Stomach (tissue), 4 donors: ENCODE measurements at regions not wholly inside any gene's neighbourhood (a gene's known extent, or its start where the extent isn't known, plus 50 kb on each side); places are given as distances from the start of the nearest gene placed in this dataset.

Source experiments
- CTCF ChIP-seq, 7 experiments: fragments of 450-650 bp in 4 of 7; fragments of 200-600 bp in 3 of 7; sonication (generic) in 3 of 7; IDR thresholded peaks; one replicate each; pipeline ENCODE4 v1.5.1; 2016 to 2019; ENCODE audit warnings: antibody characterized with exemption in 7 of 7, control low read depth in 2 of 7, mild to moderate bottlenecking in 1 of 7
- POLR2A ChIP-seq, 4 donors: fragments of 450-650 bp; IDR thresholded peaks; one replicate each; pipeline ENCODE4 v1.6.1; 2016; ENCODE audit warnings: antibody characterized with exemption in 4 of 4, control low read depth in 2 of 4, mild to moderate bottlenecking in 1 of 4, moderate library complexity in 1 of 4
- POLR2AphosphoS5 ChIP-seq, 3 donors: sonication (generic); formaldehyde crosslinking; IDR thresholded peaks; one replicate each; pipeline ENCODE4 v1.6.1; 2016; ENCODE audit warnings: antibody characterized with exemption in 3 of 3

GRCh38 chr6:105591053-105591452 is 188.2 kb upstream of the PREP start:
- TF ChIP-seq POLR2A (IDR thresholded peaks at IDR 0.05) (no peak), CTCF (IDR thresholded peaks at IDR 0.05) (no peak), POLR2AphosphoS5 (IDR thresholded peaks at IDR 0.05) (no peak)
